HG02759 (cell line): ENCODE measurements at regions not wholly inside any gene's neighbourhood (a gene's known extent, or its start where the extent isn't known, plus 50 kb on each side); places are given as distances from the start of the nearest gene placed in this dataset.
"Not testable (repeated sequence)": the region's sequence is repeated elsewhere in the genome, so short reads cannot be mapped to it uniquely, and the experiment has no call there.

Experiments used
- ATAC-seq: cut with Tn5 transposase; IDR thresholded peaks from one replicate; pipeline ENCODE4 v1.9.1; 2021; ENCODE audit warnings: mild to moderate bottlenecking, moderate library complexity; ENCODE audit not compliant: unreplicated experiment

GRCh38 chr9:81083854-81084512, 605.4 kb downstream of the TLE1 start:
- ATAC-seq, result no peak

GRCh38 chr9:81083067-81083466, 606.3 kb downstream of the TLE1 start:
- ATAC-seq, result no peak

- no peak for ATAC-seq
These were observed 607.1 kb downstream of the TLE1 start for GRCh38 chr9:81082221-81082620.

GRCh38 chr9:81080900-81081299, 608.4 kb downstream of the TLE1 start:
- ATAC-seq, result no peak

GRCh38 chr9:81080185-81080584, 609.2 kb downstream of the TLE1 start:
- ATAC-seq, result no peak

GRCh38 chr9:81079055-81079454, 610.3 kb downstream of the TLE1 start:
- ATAC-seq, result no peak

GRCh38 chr9:81078555-81078954, 610.8 kb downstream of the TLE1 start:
- no peak for ATAC-seq

- no peak for ATAC-seq
These were observed 611.8 kb downstream of the TLE1 start for GRCh38 chr9:81077572-81077971.

- ATAC-seq, result no peak
These were observed 613.2 kb downstream of the TLE1 start for GRCh38 chr9:81076131-81076530.

GRCh38 chr9:81074221-81074620, 615.1 kb downstream of the TLE1 start:
- no peak for ATAC-seq

GRCh38 chr9:81073821-81074220, 615.5 kb downstream of the TLE1 start:
- no peak for ATAC-seq

GRCh38 chr9:81072758-81073157, 616.6 kb downstream of the TLE1 start:
- no peak for ATAC-seq

GRCh38 chr9:81071108-81071507, 618.2 kb downstream of the TLE1 start:
- ATAC-seq, result no peak

GRCh38 chr9:81070689-81071088, 618.7 kb downstream of the TLE1 start:
- no peak for ATAC-seq

- ATAC-seq, result no peak
These were observed 619.4 kb downstream of the TLE1 start for GRCh38 chr9:81069923-81070322.

- ATAC-seq, result no peak
These were observed 620.1 kb downstream of the TLE1 start for GRCh38 chr9:81069038-81069795.

GRCh38 chr9:81062995-81063394, 626.4 kb downstream of the TLE1 start:
- not testable (repeated sequence) for ATAC-seq

- ATAC-seq, result no peak
These were observed 630.6 kb downstream of the TLE1 start for GRCh38 chr9:81058782-81059181.

GRCh38 chr9:81053298-81054025, 635.9 kb downstream of the TLE1 start:
- ATAC-seq, result no peak

- no peak for ATAC-seq
These were observed 636.5 kb downstream of the TLE1 start for GRCh38 chr9:81052846-81053245.

GRCh38 chr9:81047280-81047679, 642.1 kb downstream of the TLE1 start:
- no peak for ATAC-seq

- ATAC-seq, result no peak
These were observed 643.7 kb downstream of the TLE1 start for GRCh38 chr9:81045658-81046057.
